ENCODE measurements at regions not wholly inside any gene's neighbourhood (a gene's known extent, or its start where the extent isn't known, plus 50 kb on each side); places are given as distances from the start of the nearest gene placed in this dataset.

- TF ChIP-seq EZH2 (IDR thresholded peaks at IDR 0.05; ENCODE audit: insufficient read depth, poor library complexity, severe bottlenecking) (no peak), EZH2phosphoT487 (IDR thresholded peaks at IDR 0.05; ENCODE audit: insufficient read depth, low read depth) (no peak)
Observed at GRCh38 chr21:27580276-27580675, 613.4 kb upstream of the ADAMTS5 start.

Measured in GM23248 (cell line).